ENCODE measurements at regions not wholly inside any gene's neighbourhood (a gene's known extent, or its start where the extent isn't known, plus 50 kb on each side); places are given as distances from the start of the nearest gene placed in this dataset.

DNA sequence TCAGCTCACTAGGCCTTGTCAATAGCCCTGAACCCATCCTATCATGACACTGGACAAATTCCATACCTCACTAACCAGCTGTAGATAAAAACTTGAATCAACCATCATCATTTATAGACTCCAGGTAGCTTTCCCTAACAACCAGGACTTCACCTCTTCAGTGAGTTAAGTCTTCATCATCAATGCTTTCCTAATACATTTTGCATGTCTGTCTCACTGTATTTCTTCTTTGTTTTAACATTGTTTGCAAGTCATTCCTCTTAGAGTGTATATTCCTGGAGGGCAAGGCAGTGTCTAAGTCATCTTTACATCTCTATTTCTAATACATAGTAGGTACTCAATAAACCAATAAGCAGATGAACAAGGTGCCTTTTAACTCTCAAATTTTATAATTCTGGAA lies 123.4 kb upstream of the RFC3 start:
- no peaks in the 10 kb centered on the region for H3K4me1 ChIP-seq (ENCODE audit: insufficient read depth, low read length)
- H2BK15ac ChIP-seq (ENCODE audit: low read depth, low read length) = no peak overlapping the region
- Mint-ChIP-seq H3K27ac (no peak overlapping the region), H3K36me3 (ENCODE audit: insufficient read depth in 1 of 3, low read depth in 3 of 3) (peaks cover 9 to 15% (median 11%) of the 10 kb centered on the region in 3 experiments), H3K9me3 (peaks cover 12 to 17% of the 10 kb centered on the region in 2 experiments; a peak in 4 of 5 replicates), H3K27me3 (ENCODE audit: low read depth) (no peaks in the 10 kb centered on the region), H3K4me3 (no peak overlapping the region), H3K4me1 (peaks cover 6 to 7% of the 10 kb centered on the region in 2 experiments)
- H2BK5ac ChIP-seq (ENCODE audit: insufficient read length, low read length) = no peak overlapping the region
- no peaks in the 10 kb centered on the region for H3K79me2 ChIP-seq (ENCODE audit: insufficient read depth, low read length)
- no peak overlapping the region for H3K9ac ChIP-seq (ENCODE audit: extremely low read depth, insufficient read length, low read length)
- H3K27ac ChIP-seq (ENCODE audit: insufficient read length, low read depth, low read length) = no peak overlapping the region
- no peak overlapping the region for H3K18ac ChIP-seq (ENCODE audit: insufficient read length, low read depth, low read length)
- no peaks in the 10 kb centered on the region for H3K79me1 ChIP-seq (ENCODE audit: insufficient read depth, low read depth, low read length, poor library complexity, severe bottlenecking)
- H3K14ac ChIP-seq (ENCODE audit: insufficient read depth, low read length) = no peak overlapping the region
- no peaks in the 10 kb centered on the region for H3K23me2 ChIP-seq (ENCODE audit: insufficient read length, low read depth, low read length, poor library complexity, severe bottlenecking)
- H2AFZ ChIP-seq (ENCODE audit: low read length) = no peak overlapping the region
- no peak overlapping the region for H3K4ac ChIP-seq (ENCODE audit: low read depth, low read length)
- no peaks in the 10 kb centered on the region for H3K9me3 ChIP-seq (ENCODE audit: control insufficient read depth, low read depth, low read length)
- no peak overlapping the region for H2AK5ac ChIP-seq (ENCODE audit: insufficient read length, low read length)
- H3T11ph ChIP-seq (ENCODE audit: low read length) = no peak overlapping the region
- H3K4me2 ChIP-seq (ENCODE audit: insufficient read depth, insufficient read length, low read length) = no peak overlapping the region
- H2BK12ac ChIP-seq (ENCODE audit: insufficient read length, low read depth, low read length) = no peak overlapping the region
- no peak for DNase-seq
- H3K56ac ChIP-seq (ENCODE audit: insufficient read length, low read depth, low read length) = no peak overlapping the region
- H3K27me3 ChIP-seq (ENCODE audit: insufficient read depth, low read length) = no peaks in the 10 kb centered on the region
- no peak overlapping the region for H3K23ac ChIP-seq (ENCODE audit: insufficient read length, low read depth, low read length)
- H4K20me1 ChIP-seq (ENCODE audit: control insufficient read depth, insufficient read depth, insufficient read length) = no peaks in the 10 kb centered on the region
- no peak overlapping the region for H4K8ac ChIP-seq (replicated peaks; ENCODE audit: insufficient read length, low read depth, low read length)
- no peak overlapping the region for H2BK20ac ChIP-seq (ENCODE audit: low read depth, low read length, poor library complexity, severe bottlenecking)
- no peak overlapping the region for H2BK120ac ChIP-seq (ENCODE audit: low read depth, low read length, poor library complexity, severe bottlenecking)
- H4K91ac ChIP-seq (ENCODE audit: insufficient read length, low read depth, low read length) = no peak overlapping the region
- no peak overlapping the region for H4K5ac ChIP-seq (ENCODE audit: insufficient read length, low read depth, low read length)
- TF ChIP-seq, protein P1, sequence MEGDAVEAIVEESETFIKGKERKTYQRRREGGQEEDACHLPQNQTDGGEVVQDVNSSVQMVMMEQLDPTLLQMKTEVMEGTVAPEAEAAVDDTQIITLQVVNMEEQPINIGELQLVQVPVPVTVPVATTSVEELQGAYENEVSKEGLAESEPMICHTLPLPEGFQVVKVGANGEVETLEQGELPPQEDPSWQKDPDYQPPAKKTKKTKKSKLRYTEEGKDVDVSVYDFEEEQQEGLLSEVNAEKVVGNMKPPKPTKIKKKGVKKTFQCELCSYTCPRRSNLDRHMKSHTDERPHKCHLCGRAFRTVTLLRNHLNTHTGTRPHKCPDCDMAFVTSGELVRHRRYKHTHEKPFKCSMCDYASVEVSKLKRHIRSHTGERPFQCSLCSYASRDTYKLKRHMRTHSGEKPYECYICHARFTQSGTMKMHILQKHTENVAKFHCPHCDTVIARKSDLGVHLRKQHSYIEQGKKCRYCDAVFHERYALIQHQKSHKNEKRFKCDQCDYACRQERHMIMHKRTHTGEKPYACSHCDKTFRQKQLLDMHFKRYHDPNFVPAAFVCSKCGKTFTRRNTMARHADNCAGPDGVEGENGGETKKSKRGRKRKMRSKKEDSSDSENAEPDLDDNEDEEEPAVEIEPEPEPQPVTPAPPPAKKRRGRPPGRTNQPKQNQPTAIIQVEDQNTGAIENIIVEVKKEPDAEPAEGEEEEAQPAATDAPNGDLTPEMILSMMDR (conservative IDR thresholded peaks at IDR 0.05) = no peak
